ENCODE measurements at regions not wholly inside any gene's neighbourhood (a gene's known extent, or its start where the extent isn't known, plus 50 kb on each side); places are given as distances from the start of the nearest gene placed in this dataset.
A peak's percentile ranks its signal among the peaks of the same experiment; 100 is the strongest.

- no peaks in the 10 kb centered on the region for H3K27me3 Mint-ChIP-seq (ENCODE audit: low read depth, poor library complexity)
These were observed 101.8 kb downstream of the CBLN1 start for GRCh38 chr16:49179714-49180330.

DNA sequence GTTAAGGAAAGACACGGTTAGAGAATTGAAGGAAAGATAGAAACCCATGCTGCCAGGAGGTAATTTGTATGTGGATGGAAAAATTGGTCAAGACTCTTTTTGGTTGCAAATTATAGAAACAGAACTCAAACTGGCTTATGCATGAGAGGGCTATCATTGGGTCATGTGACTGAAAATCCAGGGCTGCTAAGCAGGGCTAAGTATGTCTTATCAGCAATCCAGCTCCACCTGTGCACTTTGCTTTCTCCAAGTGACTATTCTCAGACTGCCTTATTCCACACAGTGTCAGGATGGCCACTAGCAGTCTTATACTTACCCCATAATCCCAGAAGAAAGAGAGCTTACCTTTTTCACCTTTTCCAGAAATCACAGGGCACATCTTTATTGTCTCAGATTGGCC lies 113.5 kb downstream of the CBLN1 start:
- no peaks in the 10 kb centered on the region for H3K9me3 Mint-ChIP-seq
- no peaks in the 10 kb centered on the region for H3K36me3 Mint-ChIP-seq (ENCODE audit: low read depth)
- H3K27ac Mint-ChIP-seq = no peak overlapping the region
- H3K4me1 Mint-ChIP-seq = no peaks in the 10 kb centered on the region
- TF ChIP-seq, protein P1, sequence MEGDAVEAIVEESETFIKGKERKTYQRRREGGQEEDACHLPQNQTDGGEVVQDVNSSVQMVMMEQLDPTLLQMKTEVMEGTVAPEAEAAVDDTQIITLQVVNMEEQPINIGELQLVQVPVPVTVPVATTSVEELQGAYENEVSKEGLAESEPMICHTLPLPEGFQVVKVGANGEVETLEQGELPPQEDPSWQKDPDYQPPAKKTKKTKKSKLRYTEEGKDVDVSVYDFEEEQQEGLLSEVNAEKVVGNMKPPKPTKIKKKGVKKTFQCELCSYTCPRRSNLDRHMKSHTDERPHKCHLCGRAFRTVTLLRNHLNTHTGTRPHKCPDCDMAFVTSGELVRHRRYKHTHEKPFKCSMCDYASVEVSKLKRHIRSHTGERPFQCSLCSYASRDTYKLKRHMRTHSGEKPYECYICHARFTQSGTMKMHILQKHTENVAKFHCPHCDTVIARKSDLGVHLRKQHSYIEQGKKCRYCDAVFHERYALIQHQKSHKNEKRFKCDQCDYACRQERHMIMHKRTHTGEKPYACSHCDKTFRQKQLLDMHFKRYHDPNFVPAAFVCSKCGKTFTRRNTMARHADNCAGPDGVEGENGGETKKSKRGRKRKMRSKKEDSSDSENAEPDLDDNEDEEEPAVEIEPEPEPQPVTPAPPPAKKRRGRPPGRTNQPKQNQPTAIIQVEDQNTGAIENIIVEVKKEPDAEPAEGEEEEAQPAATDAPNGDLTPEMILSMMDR (IDR thresholded peaks at IDR 0.05) = no peak
- no peak for DNase-seq
- no peak overlapping the region for H3K4me3 Mint-ChIP-seq
- peaks cover 4% of the 10 kb centered on the region for H3K27me3 Mint-ChIP-seq (ENCODE audit: low read depth, poor library complexity)

More at GRCh38 chr16:49179714-49180330, 101.8 kb downstream of the CBLN1 start:
- H3K27ac Mint-ChIP-seq = no peak overlapping the region
- TF ChIP-seq, protein P1 (IDR thresholded peaks at IDR 0.05) = no peak
- DNase-seq = peak; percentile 8
- no peaks in the 10 kb centered on the region for H3K36me3 Mint-ChIP-seq (ENCODE audit: low read depth)
- H3K9me3 Mint-ChIP-seq = no peaks in the 10 kb centered on the region
- H3K4me3 Mint-ChIP-seq = no peak overlapping the region
- H3K4me1 Mint-ChIP-seq = peaks cover 86% of the 10 kb centered on the region

DNA sequence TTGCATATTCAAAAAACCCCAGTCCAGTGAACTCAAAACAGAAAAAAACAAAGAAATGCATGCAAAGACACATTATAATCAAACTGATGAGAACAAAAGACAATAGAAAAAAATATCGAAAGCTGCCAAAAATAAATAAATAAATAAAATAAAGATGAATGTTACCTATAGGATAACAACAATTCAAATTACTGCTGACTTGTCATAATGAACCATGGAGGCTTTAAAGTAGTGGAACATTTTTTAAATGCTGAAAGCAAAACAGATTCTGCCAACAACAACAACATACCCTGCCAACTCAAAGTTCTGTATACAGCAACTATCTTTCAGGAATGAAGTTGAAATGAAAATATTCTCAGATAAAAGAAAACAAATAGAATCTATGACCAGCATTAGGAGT lies 116.6 kb downstream of the CBLN1 start:
- TF ChIP-seq, protein P1 (IDR thresholded peaks at IDR 0.05) = no peak
- Mint-ChIP-seq H3K4me3 (no peak overlapping the region), H3K27me3 (ENCODE audit: low read depth, poor library complexity) (peaks cover 7% of the 10 kb centered on the region), H3K27ac (no peak overlapping the region), H3K36me3 (ENCODE audit: low read depth) (no peaks in the 10 kb centered on the region), H3K4me1 (no peaks in the 10 kb centered on the region), H3K9me3 (no peaks in the 10 kb centered on the region)
- no peak for DNase-seq

GRCh38 chr16:49161191-49161590 lies 120.4 kb downstream of the CBLN1 start:
- H3K4me3 Mint-ChIP-seq = no peak overlapping the region
- no peak for DNase-seq
- H3K36me3 Mint-ChIP-seq (ENCODE audit: low read depth) = no peaks in the 10 kb centered on the region
- H3K4me1 Mint-ChIP-seq = no peaks in the 10 kb centered on the region
- no peaks in the 10 kb centered on the region for H3K9me3 Mint-ChIP-seq
- H3K27me3 Mint-ChIP-seq (ENCODE audit: low read depth, poor library complexity) = peaks cover 10% of the 10 kb centered on the region
- H3K27ac Mint-ChIP-seq = no peak overlapping the region
- TF ChIP-seq, protein P1 (IDR thresholded peaks at IDR 0.05) = no peak

GRCh38 chr16:49158029-49158642 lies 123.5 kb downstream of the CBLN1 start:
- DNase-seq = peak; percentile 81
- H3K27me3 Mint-ChIP-seq (ENCODE audit: low read depth, poor library complexity) = peaks cover 10% of the 10 kb centered on the region
- no peak overlapping the region for H3K27ac Mint-ChIP-seq

More at GRCh38 chr16:49158029-49158642, 123.5 kb downstream of the CBLN1 start:
- H3K36me3 Mint-ChIP-seq (ENCODE audit: low read depth) = no peaks in the 10 kb centered on the region
- TF ChIP-seq, protein P1 (IDR thresholded peaks at IDR 0.05) = no peak
- no peaks in the 10 kb centered on the region for H3K4me1 Mint-ChIP-seq
- H3K4me3 Mint-ChIP-seq = no peak overlapping the region
- H3K9me3 Mint-ChIP-seq = peaks cover 5% of the 10 kb centered on the region

All from nephron progenitor cell (in vitro differentiated cells).